CD4-positive, alpha-beta T cell (primary cell): ENCODE measurements at regions not wholly inside any gene's neighbourhood (a gene's known extent, or its start where the extent isn't known, plus 50 kb on each side); places are given as distances from the start of the nearest gene placed in this dataset.
"Not testable (repeated sequence)": the region's sequence is repeated elsewhere in the genome, so short reads cannot be mapped to it uniquely, and the experiment has no call there.

Experiments
- ATAC-seq: fragments of 200-7000 bp; cut with Tn5 transposase; one replicate; pipeline ENCODE4 v1.10.0; 2022; ENCODE audit warnings: mild to moderate bottlenecking; ENCODE audit not compliant: poor library complexity
- CTCF ChIA-PET: fragments of 350-600 bp; sonication (Branson Sonifier 250); formaldehyde crosslinking; loops from one replicate; lab custom pipeline; 2021; ENCODE audit warnings: antibody characterized with exemption, inconsistent platforms; lab: Charles Lee
- POLR2A ChIA-PET: fragments of 350-600 bp; sonication (Branson Sonifier 250); formaldehyde crosslinking; loops from one replicate; lab custom pipeline; 2021; ENCODE audit warnings: antibody characterized with exemption, inconsistent platforms; lab: Charles Lee
- DNase-seq, 14 experiments: peaks; one replicate each; pipeline ENCODE4 v3.0.0-alpha.2; 2013 to 2020; ENCODE audit warnings: mixed read lengths in 2 of 14
- H3K27ac ChIP-seq, 2 donors: one replicate each; pipeline versions ENCODE4 v1.5.1 to v1.7.0; 2013; ENCODE audit warnings: low read length in 2 of 2, low read depth in 1 of 2, mild to moderate bottlenecking in 1 of 2
- H3K27me3 ChIP-seq, 2 experiments: 1 replicate in 1 of 2; 2 replicates in 1 of 2; pipeline versions ENCODE4 v1.6.1 to v1.7.0; 2013; ENCODE audit warnings: low read length in 2 of 2, control low read depth in 1 of 2, mild to moderate bottlenecking in 1 of 2, moderate library complexity in 1 of 2; ENCODE audit not compliant: insufficient read depth in 2 of 2, control insufficient read depth in 1 of 2
- H3K36me3 ChIP-seq: one replicate; pipeline ENCODE4 v1.6.1; 2013; ENCODE audit warnings: low read length, control low read depth; ENCODE audit not compliant: insufficient read depth
- H3K4me1 ChIP-seq: one replicate; pipeline ENCODE4 v1.6.1; 2013; ENCODE audit warnings: low read length, control low read depth; ENCODE audit not compliant: insufficient read depth
- H3K4me3 ChIP-seq: one replicate; pipeline ENCODE4 v1.5.1; 2013; ENCODE audit warnings: mild to moderate bottlenecking, low read length, moderate library complexity
- H3K9me3 ChIP-seq, 2 experiments: 1 replicate in 1 of 2; 2 replicates in 1 of 2; pipeline versions ENCODE4 v1.6.1 to v1.7.0; 2013; ENCODE audit warnings: low read length in 2 of 2, mild to moderate bottlenecking in 2 of 2, control low read depth in 1 of 2, moderate library complexity in 1 of 2; ENCODE audit not compliant: control insufficient read depth in 1 of 2, insufficient read depth in 1 of 2
- H3K27ac Mint-ChIP-seq: one replicate; pipeline ENCODE4 v1.8.0; 2020; ENCODE audit warnings: mixed read lengths
- H3K27me3 Mint-ChIP-seq: one replicate; pipeline ENCODE4 v1.8.0; 2021; ENCODE audit warnings: mixed read lengths
- H3K36me3 Mint-ChIP-seq: one replicate; pipeline ENCODE4 v1.8.0; 2021; ENCODE audit warnings: low read depth, mixed read lengths
- H3K4me1 Mint-ChIP-seq: one replicate; pipeline ENCODE4 v1.8.0; 2021; ENCODE audit warnings: low read depth, mixed read lengths
- H3K4me3 Mint-ChIP-seq: one replicate; pipeline ENCODE4 v1.8.0; 2020; ENCODE audit warnings: mild to moderate bottlenecking, mixed read lengths
- H3K9me3 Mint-ChIP-seq: one replicate; pipeline ENCODE4 v1.8.0; 2020; ENCODE audit warnings: mixed read lengths
- intact Hi-C, 2 experiments: fragments of 100-400 bp; cut with DNase I in 1 of 2; cut with micrococcal nuclease in 1 of 2; formaldehyde crosslinking; loops; one replicate each; pipeline versions ENCODE4 v1.15.1 to v1.9.0; 2023 to 2025; cut with DNase I, micrococcal nuclease
- TF ChIP-seq, protein P1 (sequence below): fragments of 200-600 bp; IDR thresholded peaks from one replicate; pipeline ENCODE4 v1.8.0; 2022; ENCODE audit warnings: antibody characterized with exemption, mild to moderate bottlenecking

DNA sequence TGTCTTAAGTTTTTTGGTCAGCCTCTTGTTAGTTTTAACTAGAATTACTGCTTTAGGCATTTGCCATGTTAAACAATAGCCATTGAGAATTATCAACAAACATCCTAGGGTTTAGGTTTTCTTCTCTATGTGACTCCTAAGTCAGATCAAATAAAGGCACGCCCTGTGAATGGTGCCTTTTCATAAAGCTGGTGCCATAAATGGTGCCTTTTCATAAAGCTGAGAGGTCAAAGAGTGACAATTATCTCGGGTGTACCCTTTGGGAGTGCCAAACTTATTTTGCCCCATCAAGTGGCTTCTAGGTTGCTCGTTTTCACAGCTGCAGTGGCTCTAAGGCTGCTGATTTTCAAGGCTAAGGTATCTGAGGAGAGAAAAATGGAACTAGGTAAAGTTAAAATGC lies 391.6 kb downstream of the DMRTA1 start:
- Histone ChIP-seq H3K27me3 (no peaks in the 10 kb centered on the region), H3K4me3 (no peak overlapping the region), H3K4me1 (no peaks in the 10 kb centered on the region), H3K36me3 (no peaks in the 10 kb centered on the region), H3K9me3 (peaks cover 0 to 7% of the 10 kb centered on the region in 2 experiments), H3K27ac (no peak overlapping the region)
- intact Hi-C loops, result no loop called here
- ChIA-PET CTCF (no interaction called here), POLR2A (no interaction called here)
- TF ChIP-seq, protein P1, sequence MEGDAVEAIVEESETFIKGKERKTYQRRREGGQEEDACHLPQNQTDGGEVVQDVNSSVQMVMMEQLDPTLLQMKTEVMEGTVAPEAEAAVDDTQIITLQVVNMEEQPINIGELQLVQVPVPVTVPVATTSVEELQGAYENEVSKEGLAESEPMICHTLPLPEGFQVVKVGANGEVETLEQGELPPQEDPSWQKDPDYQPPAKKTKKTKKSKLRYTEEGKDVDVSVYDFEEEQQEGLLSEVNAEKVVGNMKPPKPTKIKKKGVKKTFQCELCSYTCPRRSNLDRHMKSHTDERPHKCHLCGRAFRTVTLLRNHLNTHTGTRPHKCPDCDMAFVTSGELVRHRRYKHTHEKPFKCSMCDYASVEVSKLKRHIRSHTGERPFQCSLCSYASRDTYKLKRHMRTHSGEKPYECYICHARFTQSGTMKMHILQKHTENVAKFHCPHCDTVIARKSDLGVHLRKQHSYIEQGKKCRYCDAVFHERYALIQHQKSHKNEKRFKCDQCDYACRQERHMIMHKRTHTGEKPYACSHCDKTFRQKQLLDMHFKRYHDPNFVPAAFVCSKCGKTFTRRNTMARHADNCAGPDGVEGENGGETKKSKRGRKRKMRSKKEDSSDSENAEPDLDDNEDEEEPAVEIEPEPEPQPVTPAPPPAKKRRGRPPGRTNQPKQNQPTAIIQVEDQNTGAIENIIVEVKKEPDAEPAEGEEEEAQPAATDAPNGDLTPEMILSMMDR, result no peak
- Mint-ChIP-seq H3K27me3 (no peaks in the 10 kb centered on the region), H3K4me1 (no peaks in the 10 kb centered on the region), H3K9me3 (peaks cover 2% of the 10 kb centered on the region), H3K27ac (no peak overlapping the region), H3K4me3 (no peak overlapping the region), H3K36me3 (no peaks in the 10 kb centered on the region)
- no peak for DNase-seq
- ATAC-seq, result no peak

DNA sequence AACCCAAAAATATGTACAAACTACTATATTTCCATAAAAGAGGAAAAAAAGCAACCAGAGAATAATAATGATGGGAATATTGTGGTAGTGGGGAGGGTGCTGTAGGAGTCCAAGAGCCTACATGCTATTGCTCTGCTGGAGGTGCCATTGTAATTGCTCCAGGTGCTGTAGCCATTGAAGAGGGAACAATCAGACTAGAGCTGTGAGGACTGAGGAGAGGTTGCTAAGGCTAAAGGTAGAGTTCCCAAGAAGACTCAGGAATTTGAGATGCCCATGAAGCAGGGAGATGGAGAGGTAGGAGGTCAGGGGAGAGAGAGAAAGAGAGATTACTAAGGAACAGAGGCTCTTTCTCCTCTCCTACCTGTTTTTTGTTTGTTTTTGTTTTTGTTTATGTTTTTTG lies 394.0 kb downstream of the DMRTA1 start:
- Mint-ChIP-seq H3K4me1 (no peaks in the 10 kb centered on the region), H3K36me3 (no peaks in the 10 kb centered on the region), H3K4me3 (no peak overlapping the region), H3K27ac (no peak overlapping the region), H3K27me3 (no peaks in the 10 kb centered on the region), H3K9me3 (peaks cover 5% of the 10 kb centered on the region)
- DNase-seq (no peak), ATAC-seq (no peak)
- H3K9me3 ChIP-seq, result peaks cover 9 to 10% of the 10 kb centered on the region in 2 experiments
- TF ChIP-seq, protein P1, result no peak
- H3K36me3 ChIP-seq, result no peaks in the 10 kb centered on the region
- H3K27me3 ChIP-seq, result no peaks in the 10 kb centered on the region
- no peak overlapping the region for H3K27ac ChIP-seq
- no peaks in the 10 kb centered on the region for H3K4me1 ChIP-seq
- intact Hi-C loops, result no loop called here
- ChIA-PET POLR2A (no interaction called here), CTCF (no interaction called here)
- H3K4me3 ChIP-seq, result no peak overlapping the region

DNA sequence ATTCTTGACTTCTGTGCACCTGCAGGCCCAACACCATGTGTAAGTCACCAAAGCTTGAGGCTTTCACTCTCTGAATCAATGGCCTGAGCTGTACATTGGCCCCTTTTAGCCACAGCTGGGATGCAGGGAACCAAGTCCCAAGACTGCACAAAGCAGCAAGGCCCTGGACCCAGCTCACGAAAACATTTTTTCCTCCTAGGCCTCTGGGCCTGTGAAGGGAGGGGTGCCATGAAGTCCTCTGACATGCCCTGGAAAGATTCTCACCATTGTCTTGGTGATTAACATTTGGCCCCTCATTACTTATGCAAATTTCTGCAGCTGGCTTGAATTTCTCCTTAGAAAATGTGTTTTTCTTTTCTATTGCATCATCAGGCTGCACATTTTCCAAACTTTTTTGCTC lies 398.6 kb downstream of the DMRTA1 start:
- H3K27me3 Mint-ChIP-seq, ATAC-seq, H3K27me3 ChIP-seq, H3K4me1 Mint-ChIP-seq, H3K4me3 Mint-ChIP-seq, intact Hi-C loops, H3K4me1 ChIP-seq, H3K36me3 Mint-ChIP-seq, POLR2A ChIA-PET, DNase-seq, H3K27ac ChIP-seq, CTCF ChIA-PET, H3K36me3 ChIP-seq, H3K4me3 ChIP-seq, H3K27ac Mint-ChIP-seq: not testable (repeated sequence)
- peaks cover 15% of the 10 kb centered on the region for H3K9me3 Mint-ChIP-seq
- peaks cover 5 to 13% of the 10 kb centered on the region in 2 experiments for H3K9me3 ChIP-seq

DNA sequence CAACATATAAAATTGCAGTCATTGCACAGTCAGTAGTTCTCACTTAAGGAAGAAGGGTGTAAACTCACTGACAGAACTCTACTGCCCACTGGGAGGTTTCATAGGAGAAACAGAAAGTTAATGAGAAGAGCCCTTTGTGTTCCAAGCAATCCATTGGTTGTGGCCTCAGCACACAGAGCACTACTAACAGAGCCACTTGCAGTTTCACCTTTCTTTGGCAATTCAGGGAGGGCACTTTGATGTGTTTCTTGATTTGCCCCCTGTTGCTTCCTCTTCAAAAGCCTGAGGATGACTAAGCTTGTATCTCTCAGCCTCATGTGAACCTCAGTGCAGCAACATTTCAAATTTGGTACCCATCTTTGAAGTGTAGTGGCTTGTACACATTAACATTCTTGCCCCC lies 409.4 kb downstream of the DMRTA1 start:
- Histone ChIP-seq H3K4me1 (no peaks in the 10 kb centered on the region), H3K27ac (no peak overlapping the region), H3K27me3 (no peaks in the 10 kb centered on the region), H3K9me3 (peaks cover 0 to 4% of the 10 kb centered on the region in 2 experiments), H3K4me3 (no peak overlapping the region), H3K36me3 (no peaks in the 10 kb centered on the region)
- no peak overlapping the region for H3K27ac Mint-ChIP-seq
- TF ChIP-seq, protein P1, result no peak
- H3K4me1 Mint-ChIP-seq, result no peaks in the 10 kb centered on the region
- ChIA-PET POLR2A (no interaction called here), CTCF (no interaction called here)
- no peak overlapping the region for H3K4me3 Mint-ChIP-seq
- DNase-seq (no peak), ATAC-seq (no peak)
- intact Hi-C loops, result no loop called here
- H3K36me3 Mint-ChIP-seq, result no peaks in the 10 kb centered on the region
- H3K9me3 Mint-ChIP-seq, result peaks cover 25% of the 10 kb centered on the region
- no peaks in the 10 kb centered on the region for H3K27me3 Mint-ChIP-seq
